ENCODE measurements at regions not wholly inside any gene's neighbourhood (a gene's known extent, or its start where the extent isn't known, plus 50 kb on each side); places are given as distances from the start of the nearest gene placed in this dataset.
"Not testable (repeated sequence)": the region's sequence is repeated elsewhere in the genome, so short reads cannot be mapped to it uniquely, and the experiment has no call there.

- Histone ChIP-seq H3K4me3 (ENCODE audit: low read depth, low read length) (no peak overlapping the region), H3K27me3 (ENCODE audit: control insufficient read depth, insufficient read depth, low read length) (no peaks in the 10 kb centered on the region), H3K36me3 (ENCODE audit: control insufficient read depth, insufficient read depth, low read length) (no peaks in the 10 kb centered on the region)
- no peak for DNase-seq (ENCODE audit: low read depth)
- no peak for TF ChIP-seq CTCF (IDR thresholded peaks at IDR 0.05; ENCODE audit: insufficient read depth, low read length, poor library complexity, severe bottlenecking)
These were observed 1966.0 kb downstream of the PCDH7 start for GRCh38 chr4:32686123-32686522.

GRCh38 chr4:32689518-32689917, 1969.3 kb downstream of the PCDH7 start:
- Histone ChIP-seq H3K36me3 (ENCODE audit: control insufficient read depth, insufficient read depth, low read length) (no peaks in the 10 kb centered on the region), H3K4me3 (ENCODE audit: low read depth, low read length) (no peak overlapping the region), H3K27me3 (ENCODE audit: control insufficient read depth, insufficient read depth, low read length) (no peaks in the 10 kb centered on the region)
- DNase-seq (ENCODE audit: low read depth), result peak; percentile 1
- no peak for TF ChIP-seq CTCF (IDR thresholded peaks at IDR 0.05; ENCODE audit: insufficient read depth, low read length, poor library complexity, severe bottlenecking)

DNA sequence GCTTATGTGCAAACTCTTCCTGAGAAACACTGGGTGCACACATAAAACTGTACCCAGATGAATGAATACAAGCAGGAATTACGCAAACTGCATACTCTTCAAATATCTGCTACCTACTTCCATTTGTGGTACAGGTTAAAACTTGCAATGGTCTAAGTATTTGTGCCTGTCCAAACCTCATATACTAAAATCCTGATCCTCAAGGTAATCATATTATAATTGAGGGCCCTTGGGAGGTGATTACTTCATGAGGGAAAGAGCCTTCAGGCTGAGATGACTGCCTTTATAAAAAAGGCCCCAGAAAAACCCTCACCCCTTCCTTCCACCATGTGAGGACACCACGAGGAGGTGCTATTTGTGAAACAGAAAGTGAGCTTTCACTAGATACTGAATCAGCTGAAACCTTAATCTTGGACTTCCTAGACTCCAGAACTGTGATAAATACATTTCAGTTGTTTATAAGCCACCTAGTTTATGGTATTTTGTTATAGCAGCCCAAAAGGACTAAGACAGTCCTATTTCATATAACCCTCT, 1977.2 kb downstream of the PCDH7 start:
- no peaks in the 10 kb centered on the region for H3K27me3 ChIP-seq (ENCODE audit: control insufficient read depth, insufficient read depth, low read length)
- no peak for TF ChIP-seq CTCF (IDR thresholded peaks at IDR 0.05; ENCODE audit: insufficient read depth, low read length, poor library complexity, severe bottlenecking)
- DNase-seq (ENCODE audit: low read depth), result no peak
- H3K36me3 ChIP-seq (ENCODE audit: control insufficient read depth, insufficient read depth, low read length), result no peaks in the 10 kb centered on the region
- no peak overlapping the region for H3K4me3 ChIP-seq (ENCODE audit: low read depth, low read length)

DNA sequence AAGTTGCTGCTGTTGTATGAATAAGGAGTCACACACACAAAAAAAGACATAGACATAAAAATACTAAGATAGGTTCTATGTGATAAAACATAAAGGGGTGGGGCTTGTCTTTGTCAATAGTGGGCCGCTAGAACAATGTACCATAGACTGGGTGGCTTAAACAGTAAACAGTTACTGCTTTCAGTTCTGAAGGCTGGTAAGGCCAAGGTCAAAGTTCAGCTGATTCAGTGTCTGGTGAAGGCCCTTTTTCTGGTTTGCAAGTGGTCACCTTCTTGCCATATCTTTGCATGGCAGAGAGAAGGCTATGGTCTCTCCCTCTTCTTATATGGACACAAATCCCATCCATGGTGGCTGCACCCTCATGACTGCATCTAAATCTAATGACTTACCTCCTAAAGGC, 1980.7 kb downstream of the PCDH7 start:
- DNase-seq (ENCODE audit: low read depth), result no peak
- H3K4me3 ChIP-seq (ENCODE audit: low read depth, low read length), result no peak overlapping the region
- no peaks in the 10 kb centered on the region for H3K27me3 ChIP-seq (ENCODE audit: control insufficient read depth, insufficient read depth, low read length)
- TF ChIP-seq CTCF (IDR thresholded peaks at IDR 0.05; ENCODE audit: insufficient read depth, low read length, poor library complexity, severe bottlenecking), result no peak
- H3K36me3 ChIP-seq (ENCODE audit: control insufficient read depth, insufficient read depth, low read length), result no peaks in the 10 kb centered on the region

- no peak for TF ChIP-seq CTCF (IDR thresholded peaks at IDR 0.05; ENCODE audit: insufficient read depth, low read length, poor library complexity, severe bottlenecking)
- no peaks in the 10 kb centered on the region for H3K27me3 ChIP-seq (ENCODE audit: control insufficient read depth, insufficient read depth, low read length)
- no peak for DNase-seq (ENCODE audit: low read depth)
- H3K36me3 ChIP-seq (ENCODE audit: control insufficient read depth, insufficient read depth, low read length), result no peaks in the 10 kb centered on the region
- no peak overlapping the region for H3K4me3 ChIP-seq (ENCODE audit: low read depth, low read length)
These were observed 1986.7 kb downstream of the PCDH7 start for GRCh38 chr4:32706893-32707292.

DNA sequence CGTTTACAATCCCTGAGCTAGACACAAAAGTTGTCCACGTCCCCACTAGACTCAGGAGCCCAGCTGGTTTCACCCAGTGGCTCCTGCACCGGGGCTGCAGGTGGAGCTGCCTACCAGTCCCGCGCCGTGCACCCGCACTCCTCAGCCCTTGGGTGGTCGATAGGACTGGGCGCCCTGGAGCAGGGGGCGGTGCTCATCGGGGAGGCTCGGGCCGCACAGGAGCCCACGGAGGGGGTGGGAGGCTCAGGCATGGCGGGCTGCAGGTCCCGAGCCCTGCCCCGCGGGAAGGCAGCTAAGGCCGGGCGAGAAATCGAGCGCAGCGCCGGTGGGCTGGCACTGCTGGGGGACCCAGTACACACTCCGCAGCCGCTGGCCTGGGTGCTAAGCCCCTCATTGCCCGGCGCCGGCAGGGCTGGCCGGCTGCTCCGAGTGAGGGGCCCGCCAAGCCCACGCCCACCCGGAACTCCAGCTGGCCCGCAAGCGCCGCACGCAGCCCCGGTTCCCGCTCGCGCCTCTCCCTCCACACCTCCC, 1996.0 kb downstream of the PCDH7 start:
- H3K27me3 ChIP-seq (ENCODE audit: control insufficient read depth, insufficient read depth, low read length); H3K4me3 ChIP-seq (ENCODE audit: low read depth, low read length); H3K36me3 ChIP-seq (ENCODE audit: control insufficient read depth, insufficient read depth, low read length); DNase-seq (ENCODE audit: low read depth): not testable (repeated sequence)

Measured in kidney epithelial cell (primary cell).